Activated T-cell treated with anti-CD3 and anti-CD28 coated beads for 1 hour (primary cell): ENCODE measurements at regions not wholly inside any gene's neighbourhood (a gene's known extent, or its start where the extent isn't known, plus 50 kb on each side); places are given as distances from the start of the nearest gene placed in this dataset.
"Not testable (repeated sequence)": the region's sequence is repeated elsewhere in the genome, so short reads cannot be mapped to it uniquely, and the experiment has no call there.

ENCODE experiments used
- DNase-seq: peaks from one replicate; pipeline ENCODE4 v3.0.0-alpha.2; 2020; ENCODE audit warnings: low read depth

DNA sequence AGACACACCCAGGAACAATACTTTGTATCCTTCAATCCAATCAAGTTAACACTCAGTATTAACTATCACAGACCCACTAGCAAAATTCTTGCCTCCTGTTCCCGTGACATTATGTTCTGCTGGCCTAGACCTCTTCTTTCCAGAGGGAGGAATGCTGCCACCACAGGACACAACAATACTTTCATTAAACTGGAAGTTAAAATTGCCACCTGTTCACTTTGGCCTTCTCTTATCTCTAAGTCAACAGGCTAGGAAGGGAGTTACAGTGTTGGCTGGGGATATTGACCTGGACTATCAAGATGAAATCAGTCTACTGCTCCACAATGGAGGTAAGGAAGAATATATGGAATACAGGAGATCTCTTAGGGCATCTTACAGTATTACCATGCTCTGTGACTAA, 1000.4 kb upstream of the GBE1 start:
- DNase-seq: no peak

DNA sequence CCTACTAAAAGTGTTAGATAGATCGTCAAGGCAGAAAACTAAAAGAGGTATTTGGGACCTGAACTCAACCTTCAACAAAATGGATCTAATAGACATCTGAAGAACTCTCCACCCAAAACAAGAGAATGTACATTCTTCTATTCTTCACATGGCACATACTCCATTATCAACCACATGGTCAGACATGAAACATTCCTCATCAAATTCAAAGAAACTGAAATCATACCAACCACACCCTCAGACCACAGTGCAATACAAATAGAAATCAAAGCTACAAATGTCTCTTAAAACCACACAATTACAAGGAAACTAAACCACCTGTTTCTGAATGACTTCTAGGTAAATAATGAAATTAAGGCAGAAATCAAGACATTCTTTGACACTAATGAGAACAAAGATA, 984.1 kb upstream of the GBE1 start:
- DNase-seq: no peak

DNA sequence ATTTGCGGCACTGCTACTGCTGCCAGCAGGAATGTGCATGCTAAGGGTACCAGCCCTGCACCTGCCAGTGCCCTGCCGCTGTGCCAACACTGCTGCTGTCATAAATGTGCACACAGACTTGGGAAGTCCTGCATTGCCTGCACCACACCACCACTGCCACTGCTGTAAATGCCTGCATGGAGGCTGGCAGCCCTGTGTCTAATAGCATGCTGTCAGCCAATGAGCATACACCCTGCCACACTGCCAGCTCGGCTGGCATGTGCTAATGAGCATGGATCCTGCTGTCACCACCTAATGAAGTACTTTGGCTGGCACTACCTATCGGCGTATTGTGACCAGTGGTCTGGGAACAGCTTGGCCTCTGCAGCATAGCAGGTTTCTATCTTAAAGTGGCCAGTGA, 981.8 kb upstream of the GBE1 start:
- no peak for DNase-seq

DNA sequence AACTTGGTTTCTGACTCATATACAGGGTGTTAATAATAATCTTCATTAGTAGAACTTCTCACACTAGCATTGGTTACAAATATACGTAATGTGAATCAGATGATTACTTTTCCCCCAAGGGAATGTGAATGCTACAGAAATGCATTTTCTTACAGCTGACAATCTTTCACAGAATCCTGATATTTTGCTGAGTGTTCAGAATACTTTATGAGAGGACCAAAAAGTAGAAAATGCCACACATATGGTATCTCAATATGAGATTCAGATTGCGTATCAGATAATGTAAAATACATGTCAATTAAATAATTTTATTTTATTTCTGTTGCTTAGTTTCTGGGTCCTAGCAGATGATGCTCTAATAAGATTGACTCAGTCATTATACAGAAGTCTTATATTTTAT, 979.9 kb upstream of the GBE1 start:
- no peak for DNase-seq

DNA sequence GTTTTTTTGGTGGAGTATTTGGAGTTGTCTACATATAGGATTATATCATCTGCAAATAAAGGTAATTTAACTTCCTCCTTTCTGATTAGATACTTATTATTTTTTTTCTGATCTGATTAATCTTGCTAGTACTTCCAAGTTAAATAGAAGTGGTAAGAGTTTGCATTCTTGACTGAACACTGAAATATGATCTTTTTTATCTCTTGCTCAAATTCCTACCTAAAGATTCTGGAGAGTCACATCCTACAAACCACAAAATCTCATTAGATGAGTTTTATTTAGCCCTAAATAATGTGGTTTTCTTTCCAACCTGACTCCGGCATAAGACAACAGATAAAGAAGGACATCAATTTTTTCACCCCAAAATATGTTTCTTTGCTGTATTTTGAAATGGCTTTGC, 977.9 kb upstream of the GBE1 start:
- DNase-seq: no peak

DNA sequence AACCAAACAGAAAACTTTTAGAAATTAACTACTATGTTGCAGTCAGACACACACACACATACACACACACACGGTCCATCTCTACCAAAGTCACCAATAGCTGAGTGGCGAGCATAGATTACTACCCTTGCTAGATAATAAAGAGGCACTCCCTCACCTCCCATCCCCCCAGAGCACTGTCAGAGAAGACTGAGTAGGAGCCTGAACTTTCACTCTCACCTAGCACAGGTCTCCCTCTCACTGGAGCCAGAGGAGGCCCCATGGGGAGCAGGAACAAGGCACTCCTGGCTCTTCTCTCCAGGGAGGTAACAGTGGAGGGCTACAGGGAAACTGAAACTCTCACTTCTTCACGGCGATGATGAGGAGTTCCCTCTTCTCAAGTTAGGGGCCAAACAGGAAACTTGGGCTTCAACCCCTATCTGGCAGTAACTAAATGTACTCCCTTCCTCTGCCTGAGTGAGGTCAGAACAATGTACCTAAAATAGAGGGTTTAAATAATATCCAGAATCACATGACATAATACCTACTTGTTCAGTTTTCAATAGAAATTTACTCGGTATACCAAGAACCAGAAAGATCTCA, 975.3 kb upstream of the GBE1 start:
- no peak for DNase-seq

DNA sequence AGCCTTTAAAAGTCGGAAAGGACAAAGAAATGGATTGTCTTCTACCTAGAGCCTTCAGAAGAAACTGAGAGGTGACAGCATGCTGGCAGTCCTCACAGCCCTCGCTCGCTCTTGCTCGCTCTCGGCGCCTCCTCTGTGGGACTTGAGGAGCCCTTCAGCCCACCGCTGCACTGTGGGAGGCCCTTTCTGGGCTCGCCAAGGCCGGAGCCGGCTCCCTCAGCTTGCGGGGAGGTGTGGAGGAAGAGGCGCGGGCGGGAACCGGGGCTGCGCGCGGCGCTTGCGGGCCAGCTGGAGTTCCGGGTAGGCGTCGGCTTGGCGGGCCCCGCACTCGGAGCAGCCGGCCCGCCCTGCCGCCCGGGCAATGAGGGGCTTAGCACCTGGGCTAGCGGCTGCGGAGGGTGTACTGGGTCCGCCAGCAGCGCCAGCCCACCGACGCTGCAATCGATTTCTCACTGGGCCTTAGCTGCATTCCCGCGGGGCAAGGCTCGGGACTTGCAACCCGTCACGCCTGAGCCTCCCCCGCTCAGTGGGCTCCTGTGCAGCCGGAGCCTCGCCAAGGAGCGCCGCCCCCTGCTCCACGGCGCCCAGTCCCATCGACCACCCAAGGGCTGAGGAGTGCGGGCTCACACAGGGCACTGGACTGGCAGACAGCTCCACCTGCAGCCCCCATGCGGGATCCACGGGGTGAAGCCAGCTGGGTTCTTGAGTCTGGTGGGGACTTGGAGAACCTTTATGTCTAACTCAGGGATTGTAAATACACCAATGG, 953.8 kb upstream of the GBE1 start:
- no peak for DNase-seq

DNA sequence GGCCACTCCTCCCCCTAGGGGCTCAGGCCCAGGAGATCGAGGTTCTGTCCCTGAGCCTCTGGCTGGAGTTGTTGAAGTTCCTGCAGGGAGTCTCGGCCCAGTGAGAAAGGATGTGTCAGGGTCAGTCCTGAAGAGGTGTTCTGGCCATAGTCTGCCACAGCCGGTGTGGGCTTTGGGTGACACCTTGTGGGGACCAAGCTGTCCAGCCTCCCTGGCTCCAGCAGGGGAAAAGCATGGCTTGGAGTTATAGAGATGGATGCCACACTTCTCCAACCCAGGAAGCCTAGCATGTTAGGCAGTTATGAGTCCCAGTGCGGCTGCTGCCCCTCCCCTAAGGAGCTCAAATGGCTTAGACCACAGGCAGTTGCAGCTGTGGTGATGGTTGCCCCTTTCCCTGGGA, 945.6 kb upstream of the GBE1 start:
- no peak for DNase-seq

DNA sequence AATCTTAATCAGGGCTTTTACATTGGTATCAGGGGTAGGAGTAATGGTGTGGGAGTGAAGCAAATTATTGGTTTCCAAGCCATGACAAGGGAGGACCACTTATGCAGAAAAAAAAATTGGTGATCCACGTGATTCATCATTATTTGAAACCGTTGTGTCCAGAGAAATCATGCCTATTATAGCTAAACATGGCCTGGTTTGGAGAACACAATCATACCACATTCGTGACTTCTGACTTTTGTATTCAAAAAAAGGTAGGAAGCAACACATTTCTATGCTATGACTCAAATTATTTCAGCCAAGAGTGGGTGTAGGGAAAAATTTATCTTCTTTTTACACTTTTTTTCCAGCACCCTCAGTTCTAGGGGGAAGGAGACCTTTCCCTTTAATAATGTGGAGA, 924.3 kb upstream of the GBE1 start:
- DNase-seq: no peak

DNA sequence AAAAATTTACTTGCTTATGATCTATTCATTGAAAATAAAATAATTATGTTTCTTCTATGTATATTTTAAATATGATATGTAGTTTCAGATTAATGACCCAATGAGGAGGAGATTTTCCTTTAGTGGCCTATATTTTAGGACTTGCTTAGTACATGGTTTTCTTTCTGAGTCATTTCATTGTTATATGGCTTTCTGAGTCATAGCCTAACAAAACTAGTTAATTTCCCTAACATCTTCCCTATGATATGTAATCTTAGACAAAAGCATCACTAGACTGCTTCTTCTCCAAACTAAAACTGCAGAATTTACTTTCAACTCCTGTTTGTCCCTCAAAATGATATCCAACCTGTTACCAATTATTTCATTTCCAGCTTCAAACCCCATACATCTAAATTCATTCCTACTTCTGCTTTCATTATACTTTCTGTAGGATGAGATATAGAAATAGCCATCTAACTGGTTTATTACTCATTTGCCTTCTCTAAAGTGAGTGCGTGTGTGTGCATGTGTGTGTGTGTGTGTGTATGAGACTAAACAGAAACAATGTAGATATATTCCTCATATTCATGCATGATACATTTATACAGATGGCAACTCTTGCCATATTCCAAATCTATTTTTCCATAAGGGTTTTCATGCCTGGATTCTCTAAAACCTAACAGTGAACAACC, 915.0 kb upstream of the GBE1 start:
- no peak for DNase-seq

DNA sequence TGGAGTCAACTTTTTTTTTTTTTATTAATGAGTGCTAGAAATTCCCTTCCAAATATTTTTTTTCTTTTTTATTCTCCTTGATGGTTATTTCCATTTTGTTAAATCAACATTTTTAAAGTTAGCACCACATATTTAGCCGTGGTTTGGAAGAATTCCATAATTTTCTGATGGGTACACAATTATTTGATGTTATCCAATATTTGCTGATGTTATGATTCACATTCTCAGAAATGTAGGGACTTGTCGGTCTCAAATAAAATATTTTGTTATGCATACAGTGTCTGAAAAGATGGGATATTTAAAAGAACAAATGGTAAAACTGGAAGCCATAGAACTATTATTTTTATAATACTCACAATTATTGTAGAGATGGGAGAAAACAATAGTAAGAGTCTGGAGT, 911.5 kb upstream of the GBE1 start:
- no peak for DNase-seq

DNA sequence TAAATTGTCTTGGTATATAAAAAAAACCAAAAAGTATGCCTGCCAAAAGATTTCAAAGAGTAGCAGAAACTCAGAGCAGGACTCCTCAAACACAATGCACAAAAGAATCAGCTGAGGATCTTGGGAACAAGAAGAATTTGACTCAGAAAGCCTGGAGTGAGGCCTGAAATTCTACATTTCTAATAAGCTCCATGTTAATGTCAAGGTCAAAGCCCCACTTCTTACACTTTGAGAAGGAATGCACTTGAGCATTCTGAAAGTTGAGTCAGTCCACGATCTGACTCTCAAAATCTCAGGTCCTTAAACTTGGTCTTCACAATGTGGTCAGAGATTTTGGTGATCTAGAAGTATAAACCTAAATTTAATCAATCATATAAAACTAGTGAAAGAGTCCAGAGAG, 910.0 kb upstream of the GBE1 start:
- no peak for DNase-seq

DNA sequence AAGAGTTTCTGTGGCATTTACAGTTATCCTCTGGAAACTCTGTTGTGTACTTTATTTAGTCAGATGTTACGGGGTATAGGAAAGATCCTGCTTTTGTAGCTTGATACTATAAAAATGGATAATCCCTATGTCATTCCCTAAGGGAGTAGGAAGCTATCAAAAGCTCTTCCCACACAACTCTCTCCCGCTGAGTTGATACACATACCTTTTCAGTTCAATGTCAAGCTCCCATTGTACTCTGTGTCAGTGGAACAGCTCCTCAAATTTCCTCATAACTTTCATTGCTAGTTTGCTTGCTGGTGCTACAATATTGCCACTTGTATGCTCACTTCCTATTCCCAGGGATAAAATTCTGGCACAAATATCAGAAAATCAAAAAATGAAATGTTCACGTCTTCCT, 893.3 kb upstream of the GBE1 start:
- DNase-seq: no peak

DNA sequence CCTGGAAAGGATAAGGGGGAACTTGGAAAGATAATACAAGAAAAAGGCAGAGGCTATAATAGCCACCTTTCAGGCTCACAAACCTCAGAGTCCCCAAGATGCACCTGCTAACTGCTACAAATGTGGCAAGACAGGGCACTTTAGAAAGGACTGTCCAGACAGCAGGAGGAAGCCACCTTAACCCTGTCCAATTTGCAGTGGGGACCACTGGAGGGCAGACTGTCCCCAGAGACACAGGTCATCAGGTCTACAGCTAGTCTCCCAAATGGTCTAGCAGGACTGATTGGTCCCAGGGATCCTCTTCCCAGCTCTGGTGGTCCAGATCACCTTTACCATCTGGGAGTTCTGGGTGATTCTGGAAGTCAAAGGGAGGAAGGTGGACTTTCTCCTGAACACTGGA, 882.5 kb upstream of the GBE1 start:
- DNase-seq: no peak

DNA sequence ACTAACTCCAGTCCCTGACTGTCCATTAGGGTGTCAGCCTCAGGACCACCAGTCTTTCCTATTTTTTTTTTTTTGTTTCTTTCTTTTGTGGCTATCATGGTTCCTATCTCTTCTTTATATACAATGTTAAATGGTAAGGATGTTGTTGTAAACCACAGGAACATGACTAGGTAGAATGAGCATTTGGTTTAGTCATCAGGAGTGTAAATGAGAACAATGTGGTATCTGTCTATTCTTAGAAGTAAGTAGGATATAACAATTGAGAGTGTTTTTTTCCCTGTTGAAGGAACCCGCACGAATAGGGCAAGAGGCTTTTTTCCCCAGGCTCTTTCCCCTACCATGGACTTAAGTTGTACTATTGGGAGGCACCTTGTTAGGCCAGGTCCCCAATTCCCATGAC, 880.3 kb upstream of the GBE1 start:
- no peak for DNase-seq

DNA sequence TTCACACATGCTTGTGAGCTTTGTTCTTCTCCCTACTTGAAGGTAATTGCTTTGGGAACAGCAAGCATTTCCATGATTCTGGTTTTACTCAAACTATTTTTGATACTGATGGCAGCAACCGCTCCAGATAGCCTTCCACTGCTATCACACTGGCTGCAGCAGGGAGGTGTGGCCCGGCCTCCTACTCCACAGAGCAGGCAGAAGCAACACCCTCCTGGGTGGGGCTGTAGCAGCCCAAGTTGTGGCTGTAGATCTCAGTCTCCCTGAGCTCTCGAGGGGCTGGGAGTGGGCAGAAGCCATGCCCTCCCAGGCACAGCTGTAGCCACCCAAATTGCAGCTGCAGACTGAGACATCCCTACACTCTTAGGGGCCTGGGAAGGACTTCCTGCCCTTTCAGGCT, 878.8 kb upstream of the GBE1 start:
- no peak for DNase-seq

DNA sequence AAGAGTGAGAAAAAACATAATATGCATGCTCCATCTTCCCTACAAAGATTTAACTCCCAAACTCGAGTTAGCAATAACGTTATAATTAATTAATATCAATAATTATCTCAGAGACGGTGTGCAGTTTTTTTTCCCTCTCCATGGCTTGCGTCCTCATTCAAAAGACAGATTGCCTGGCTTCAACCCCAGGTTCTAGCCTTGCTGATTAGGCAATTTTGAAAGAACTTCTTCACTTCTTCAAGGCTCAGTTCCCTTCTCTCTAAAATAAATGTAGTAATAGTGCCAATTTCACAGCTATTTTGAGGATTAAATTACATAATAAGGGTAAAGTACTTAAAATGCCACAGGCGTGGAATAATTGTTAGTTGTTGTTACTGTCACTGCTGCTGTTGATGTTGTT, 876.1 kb upstream of the GBE1 start:
- DNase-seq: no peak

DNA sequence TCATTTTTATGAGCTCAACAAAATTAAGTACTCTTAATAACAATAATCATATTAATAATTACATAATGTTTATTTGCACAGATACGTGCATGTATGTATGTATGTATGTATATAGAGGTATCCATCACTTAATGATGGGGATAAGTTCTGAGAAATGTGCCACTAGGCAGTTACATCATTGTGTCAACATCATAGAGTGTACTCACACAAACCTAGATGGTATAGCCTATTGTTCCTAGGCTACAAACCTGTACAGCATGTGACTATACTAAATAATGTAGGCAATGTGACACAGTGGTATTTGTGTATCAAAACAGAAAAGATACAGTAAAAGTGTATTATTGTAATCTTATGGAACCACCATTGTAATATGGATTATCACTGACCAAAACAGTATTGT, 874.7 kb upstream of the GBE1 start:
- DNase-seq: no peak

DNA sequence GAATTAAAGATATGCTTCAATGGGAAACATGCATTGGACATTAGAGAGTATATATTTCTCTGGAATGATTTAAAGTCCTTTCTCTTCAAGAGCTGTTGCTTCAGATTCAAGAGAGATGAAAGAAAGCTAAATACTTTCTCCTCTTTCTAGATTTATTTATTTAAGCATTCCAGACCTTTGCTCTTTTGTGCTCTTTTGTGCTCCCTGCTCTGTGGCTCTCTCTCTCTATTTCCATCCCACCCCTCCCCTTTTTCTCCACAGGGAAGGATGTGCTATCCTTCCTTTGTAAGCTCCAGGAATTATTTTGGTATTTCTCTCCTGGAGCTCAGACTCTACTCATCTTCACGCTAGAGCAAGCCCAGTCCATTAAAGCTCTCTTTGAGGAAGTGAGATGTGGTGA, 871.9 kb upstream of the GBE1 start:
- no peak for DNase-seq

DNA sequence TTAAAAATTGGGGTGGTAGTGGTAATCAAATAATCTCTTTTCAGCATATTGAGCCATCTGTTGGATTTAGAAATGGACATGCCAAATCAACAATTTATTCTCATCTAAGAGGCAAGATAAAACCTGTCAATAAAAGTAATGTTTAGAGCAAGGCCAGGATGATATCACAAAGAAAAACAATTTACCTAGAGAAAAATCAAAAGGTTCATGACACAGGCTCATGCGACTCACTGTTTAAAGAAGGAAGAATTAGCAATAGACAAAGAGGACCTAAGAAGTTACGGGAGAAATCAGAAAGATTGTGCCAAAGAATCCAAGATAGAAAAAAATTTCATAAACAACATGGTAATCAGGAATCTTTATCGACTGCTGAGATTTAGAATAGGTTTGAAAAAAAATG, 868.5 kb upstream of the GBE1 start:
- no peak for DNase-seq

DNA sequence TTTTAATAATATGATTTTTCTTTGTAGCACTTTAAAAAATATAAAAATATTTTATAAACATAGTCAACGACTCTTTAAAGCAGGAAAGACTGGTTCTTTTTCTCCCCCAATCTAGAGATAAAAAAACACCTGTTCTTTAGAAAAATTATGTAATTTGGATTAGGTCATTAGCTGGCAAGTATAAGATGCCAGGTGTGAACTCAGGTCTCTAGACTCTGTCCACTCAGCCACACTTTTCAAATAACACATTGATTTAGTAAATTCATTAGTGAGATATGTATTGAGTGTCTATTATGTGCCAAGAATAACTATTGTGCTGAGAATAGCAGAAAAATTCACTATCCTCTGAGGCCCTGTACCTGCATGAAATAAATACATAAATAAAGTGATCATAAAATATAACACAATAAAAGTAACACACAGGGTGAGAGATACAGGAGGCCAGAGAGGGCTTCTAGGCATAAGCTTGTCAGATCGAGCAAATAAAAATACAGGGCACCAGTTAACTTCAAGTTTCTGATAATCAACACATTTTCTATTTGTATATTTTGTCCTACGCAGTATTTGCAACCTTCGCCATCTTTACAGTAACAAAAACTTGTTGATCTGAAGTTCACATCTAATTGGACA, 867.1 kb upstream of the GBE1 start:
- no peak for DNase-seq

DNA sequence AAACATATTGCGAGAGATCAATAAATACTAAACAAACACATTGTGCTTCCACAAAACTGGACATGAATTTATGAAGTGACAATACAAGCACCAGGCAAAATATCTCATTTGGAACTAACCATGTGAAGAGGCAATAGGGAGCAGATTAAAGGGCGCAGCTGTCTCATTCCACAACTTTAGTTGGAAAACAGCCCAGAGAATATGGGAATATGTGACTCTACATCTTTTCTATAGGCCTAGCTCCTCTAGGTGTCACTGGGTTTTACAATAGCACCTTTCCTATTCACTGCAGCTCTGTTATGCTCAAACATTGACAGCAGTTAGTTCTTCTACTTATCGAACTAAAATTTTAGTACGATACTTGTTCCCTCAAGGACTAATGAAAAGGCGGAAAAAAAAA, 866.3 kb upstream of the GBE1 start:
- no peak for DNase-seq

DNA sequence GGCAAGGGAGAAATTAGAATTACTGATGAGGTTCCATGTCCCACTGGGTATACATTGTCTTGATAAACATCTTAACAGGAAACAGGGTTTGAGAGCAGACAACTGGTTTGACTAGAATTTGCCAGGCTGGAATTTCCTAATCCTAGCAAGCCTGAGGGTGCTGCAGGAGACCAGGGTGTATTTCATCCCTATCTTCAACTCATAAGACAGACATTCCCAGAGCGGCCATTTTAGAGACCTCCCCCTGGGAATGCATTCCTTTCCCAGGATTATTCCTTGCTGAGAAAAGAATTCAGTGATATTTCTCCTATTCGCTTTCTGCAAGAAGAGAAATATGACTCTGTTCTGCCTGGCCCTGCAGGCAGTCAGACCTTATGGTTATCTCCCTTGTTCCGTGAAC, 859.3 kb upstream of the GBE1 start:
- not testable (repeated sequence) for DNase-seq
